ENCODE measurements at regions not wholly inside any gene's neighbourhood (a gene's known extent, or its start where the extent isn't known, plus 50 kb on each side); places are given as distances from the start of the nearest gene placed in this dataset.

GRCh38 chr18:51437280-51438271, 240.1 kb upstream of the MEX3C start:
- TF ChIP-seq, protein P1, sequence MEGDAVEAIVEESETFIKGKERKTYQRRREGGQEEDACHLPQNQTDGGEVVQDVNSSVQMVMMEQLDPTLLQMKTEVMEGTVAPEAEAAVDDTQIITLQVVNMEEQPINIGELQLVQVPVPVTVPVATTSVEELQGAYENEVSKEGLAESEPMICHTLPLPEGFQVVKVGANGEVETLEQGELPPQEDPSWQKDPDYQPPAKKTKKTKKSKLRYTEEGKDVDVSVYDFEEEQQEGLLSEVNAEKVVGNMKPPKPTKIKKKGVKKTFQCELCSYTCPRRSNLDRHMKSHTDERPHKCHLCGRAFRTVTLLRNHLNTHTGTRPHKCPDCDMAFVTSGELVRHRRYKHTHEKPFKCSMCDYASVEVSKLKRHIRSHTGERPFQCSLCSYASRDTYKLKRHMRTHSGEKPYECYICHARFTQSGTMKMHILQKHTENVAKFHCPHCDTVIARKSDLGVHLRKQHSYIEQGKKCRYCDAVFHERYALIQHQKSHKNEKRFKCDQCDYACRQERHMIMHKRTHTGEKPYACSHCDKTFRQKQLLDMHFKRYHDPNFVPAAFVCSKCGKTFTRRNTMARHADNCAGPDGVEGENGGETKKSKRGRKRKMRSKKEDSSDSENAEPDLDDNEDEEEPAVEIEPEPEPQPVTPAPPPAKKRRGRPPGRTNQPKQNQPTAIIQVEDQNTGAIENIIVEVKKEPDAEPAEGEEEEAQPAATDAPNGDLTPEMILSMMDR (conservative IDR thresholded peaks at IDR 0.05; ENCODE audit: low read length) = no peak
- no peak for TF ChIP-seq EZH2phosphoT487 (IDR thresholded peaks at IDR 0.05; ENCODE audit: borderline replicate concordance, low read depth, low read length)

All from OCI-LY7 (cell line).